ENCODE measurements at regions not wholly inside any gene's neighbourhood (a gene's known extent, or its start where the extent isn't known, plus 50 kb on each side); places are given as distances from the start of the nearest gene placed in this dataset.
"Not testable (repeated sequence)": the region's sequence is repeated elsewhere in the genome, so short reads cannot be mapped to it uniquely, and the experiment has no call there.

DNA sequence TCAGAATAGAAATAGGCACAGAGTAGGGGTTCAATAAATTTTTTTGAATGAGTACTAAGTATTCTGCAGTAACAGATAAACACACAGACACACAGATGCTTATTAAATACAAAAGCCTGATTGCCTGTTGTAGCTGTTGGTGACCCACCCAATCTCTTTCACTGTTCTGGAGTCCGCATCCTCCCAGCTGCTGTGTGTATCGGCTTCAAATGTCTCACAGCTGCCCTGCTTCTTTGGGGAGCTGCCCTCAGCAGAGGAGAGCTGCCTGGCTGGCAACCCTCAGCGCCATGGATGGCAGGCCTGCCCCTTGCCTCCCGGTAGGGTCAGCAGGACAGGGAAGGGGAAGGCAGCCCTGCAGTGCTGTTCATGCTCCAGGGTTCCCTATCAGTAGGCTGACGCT, 50.5 kb upstream of the PRNP start:
- DNase-seq (ENCODE audit: low read depth in 2 of 3, low spot score in 2 of 3): no peak

DNA sequence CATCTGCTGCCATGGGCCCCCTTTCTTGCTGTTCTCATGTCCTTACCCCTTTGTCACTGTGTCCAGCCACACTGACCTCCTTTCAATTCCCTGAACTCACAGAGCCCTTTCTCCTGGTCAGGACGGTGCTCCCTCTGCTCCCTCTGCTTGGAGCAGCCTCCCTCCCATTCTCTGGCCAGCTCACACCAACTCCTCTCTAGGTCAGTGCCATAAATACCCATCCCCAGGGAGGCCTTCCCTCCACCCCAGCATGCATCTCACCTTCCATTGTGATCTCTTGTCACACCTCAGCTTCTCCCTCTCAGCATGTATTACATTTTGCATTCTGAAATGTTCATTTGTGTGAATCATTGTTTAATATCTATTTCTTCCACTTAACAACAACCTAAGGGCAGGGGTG, 50.9 kb upstream of the PRNP start:
- DNase-seq (ENCODE audit: low read depth in 2 of 3, low spot score in 2 of 3): no peak

DNA sequence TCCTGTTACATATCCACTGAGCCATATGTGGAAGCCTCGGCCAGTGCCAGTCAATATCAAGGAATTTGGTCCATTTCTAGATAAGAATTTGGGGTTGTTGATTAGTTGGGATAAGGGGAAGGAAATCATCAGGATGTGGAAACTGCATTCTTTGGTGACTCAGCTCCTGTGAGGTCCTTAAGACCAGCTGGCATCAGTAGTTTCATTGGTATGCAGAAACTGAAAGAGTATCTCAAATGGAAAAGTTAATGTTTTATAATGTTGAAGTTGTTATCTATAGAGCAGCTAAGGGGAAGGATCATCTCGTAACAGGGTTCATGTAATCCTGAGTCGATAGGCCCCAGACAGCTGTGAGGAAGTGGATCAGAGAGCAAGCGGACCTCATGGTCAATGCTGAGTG, 52.5 kb upstream of the PRNP start:
- DNase-seq (ENCODE audit: low read depth in 2 of 3, low spot score in 2 of 3): no peak

DNA sequence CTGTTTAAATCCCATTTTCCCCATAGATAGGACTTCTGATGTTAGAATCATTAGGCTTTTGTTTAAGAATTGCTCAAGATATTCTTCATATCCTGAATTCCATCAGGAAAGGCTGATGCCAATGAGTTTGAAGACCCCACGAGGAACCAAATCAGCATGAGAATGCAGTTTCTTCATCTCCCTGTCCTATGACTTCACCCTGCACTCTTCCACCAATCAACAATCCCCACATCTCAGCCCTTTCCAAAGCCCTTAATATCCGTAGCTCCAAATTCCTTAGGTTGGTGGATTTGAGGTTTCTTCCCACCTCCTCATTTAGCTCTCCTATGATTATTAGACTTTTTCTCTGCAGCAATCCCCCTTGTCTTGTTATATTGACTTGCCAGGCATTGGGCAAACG, 52.9 kb upstream of the PRNP start:
- DNase-seq (ENCODE audit: low read depth in 2 of 3, low spot score in 2 of 3): no peak

DNA sequence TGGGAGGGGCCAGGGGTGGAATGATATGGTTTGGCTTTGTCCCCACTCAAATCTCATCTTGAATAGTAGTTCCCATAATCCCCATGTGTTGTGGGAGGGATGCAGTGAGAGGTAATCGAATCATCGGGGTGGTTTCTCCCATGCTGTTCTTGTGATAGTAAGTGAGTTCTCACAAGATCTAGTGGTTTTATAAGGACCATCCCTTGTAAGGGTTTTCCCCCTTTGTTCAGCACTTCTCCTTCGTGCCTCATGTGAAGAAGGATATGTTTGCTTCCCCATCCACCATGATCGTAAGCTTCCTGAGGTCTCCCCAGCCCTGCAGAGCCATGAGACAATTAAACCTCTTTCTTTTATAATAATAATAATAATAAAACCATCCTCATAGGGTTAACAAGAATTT, 53.4 kb upstream of the PRNP start:
- DNase-seq (ENCODE audit: low read depth in 2 of 3, low spot score in 2 of 3): no peak

DNA sequence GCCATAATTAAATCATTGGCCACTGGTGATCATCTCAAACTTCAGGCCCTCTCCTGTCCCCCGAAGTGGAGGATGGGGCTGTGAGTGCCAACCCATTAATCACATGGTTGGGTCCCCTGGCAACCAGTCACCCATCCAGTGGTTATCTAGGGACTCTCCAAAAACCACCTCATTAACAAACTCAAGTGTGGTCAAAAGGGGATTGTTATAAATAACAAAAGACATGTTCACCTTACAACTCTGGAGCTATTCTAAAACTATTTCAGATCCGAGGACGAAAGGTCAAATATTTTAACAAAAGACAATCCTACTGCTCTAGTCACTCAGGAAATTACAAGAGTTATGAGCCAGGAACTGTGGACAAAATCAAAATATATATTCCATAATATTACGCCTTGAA, 60.0 kb upstream of the PRNP start:
- no peak for DNase-seq (ENCODE audit: low read depth in 2 of 3, low spot score in 2 of 3)

DNA sequence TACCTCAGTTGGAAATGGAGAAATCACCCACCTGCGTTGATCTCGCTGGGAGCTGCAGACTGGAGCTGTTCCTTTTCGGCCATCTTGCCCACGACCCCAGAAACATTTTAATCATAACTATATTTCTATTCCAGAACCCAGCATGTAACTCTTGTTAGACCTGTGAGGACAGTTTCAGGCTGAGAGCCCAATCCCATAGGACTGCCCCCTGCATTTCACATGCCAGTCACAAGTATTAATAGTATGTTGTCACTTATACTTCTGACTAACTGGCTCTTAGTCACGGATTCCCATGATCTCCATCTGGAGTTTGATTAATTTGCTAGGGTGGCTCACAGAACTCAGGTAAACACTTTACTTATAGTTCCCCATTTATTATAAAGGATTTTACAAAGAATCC, 60.6 kb upstream of the PRNP start:
- no peak for DNase-seq (ENCODE audit: low read depth in 2 of 3, low spot score in 2 of 3)

DNA sequence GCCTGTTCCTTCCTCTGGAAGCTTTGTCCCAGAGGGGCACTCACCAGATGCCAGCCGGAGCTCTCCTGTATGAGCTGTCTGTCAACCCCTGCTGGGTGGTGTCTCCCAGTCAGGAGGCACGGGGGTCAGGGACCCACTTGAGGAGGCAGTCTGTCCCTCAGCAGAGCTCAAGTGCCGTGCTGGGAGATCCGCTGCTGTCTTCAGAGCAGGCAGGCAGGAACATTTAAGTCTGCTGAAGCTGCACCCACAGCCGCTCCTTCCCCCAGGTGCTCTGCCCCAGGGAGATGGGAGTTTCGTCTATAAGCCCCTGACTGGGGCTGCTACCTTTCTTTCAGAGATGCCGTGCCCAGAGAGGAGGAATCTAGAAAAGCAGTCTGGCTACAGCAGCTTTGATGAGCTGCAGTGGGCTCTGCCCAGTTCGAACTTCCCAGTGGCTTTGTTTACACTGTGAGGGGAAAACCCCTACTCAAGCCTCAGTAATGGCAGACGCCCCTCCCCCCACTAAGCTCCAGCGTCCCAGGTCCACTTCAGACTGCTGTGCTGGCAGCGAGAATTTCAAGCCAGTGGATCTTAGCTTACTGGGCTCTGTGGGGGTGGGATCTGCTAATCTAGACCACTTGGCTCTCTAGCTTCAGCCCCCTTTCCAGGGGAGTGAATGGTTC, 61.5 kb upstream of the PRNP start:
- not testable (repeated sequence) for DNase-seq (ENCODE audit: low read depth in 2 of 3, low spot score in 2 of 3)

DNA sequence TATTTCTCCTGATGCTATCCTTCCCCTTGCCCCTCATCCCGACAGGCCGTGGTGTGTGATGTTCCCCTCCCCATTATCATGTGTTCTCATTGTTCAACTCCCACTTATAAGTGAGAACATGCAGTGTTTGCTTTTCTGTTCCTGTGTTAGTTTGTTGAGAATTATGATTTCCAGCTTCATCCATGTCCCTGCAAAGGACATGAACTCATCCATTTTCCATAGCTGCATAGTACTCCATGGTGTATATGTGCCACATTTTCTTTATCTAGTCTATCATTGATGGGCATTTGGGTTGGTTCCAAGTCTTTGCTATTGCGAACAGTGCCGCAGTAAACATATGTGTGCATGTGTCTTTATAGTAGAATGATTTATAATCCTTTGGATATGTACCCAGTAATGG, 67.1 kb upstream of the PRNP start:
- DNase-seq (ENCODE audit: low read depth in 2 of 3, low spot score in 2 of 3): not testable (repeated sequence)

DNA sequence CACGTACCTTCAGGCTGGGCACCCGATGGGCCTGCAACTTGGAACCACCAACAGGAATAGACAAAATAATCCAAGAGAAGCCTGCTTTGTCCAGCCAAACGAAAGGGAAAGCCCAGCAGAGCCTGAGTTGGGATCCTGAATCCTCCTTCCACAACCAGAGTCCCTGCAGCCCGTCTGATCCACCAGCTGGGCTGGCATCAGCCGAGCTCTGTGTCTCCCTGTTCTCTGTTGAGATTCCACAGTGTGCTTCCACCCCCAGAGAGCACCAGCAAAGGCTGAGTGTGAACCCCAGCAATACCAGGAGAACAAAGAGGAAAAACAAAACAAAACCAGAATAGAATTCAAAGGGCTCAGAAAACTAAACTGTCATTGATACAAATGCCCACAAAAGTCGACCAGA, 68.8 kb upstream of the PRNP start:
- no peak for DNase-seq (ENCODE audit: low read depth in 2 of 3, low spot score in 2 of 3)

DNA sequence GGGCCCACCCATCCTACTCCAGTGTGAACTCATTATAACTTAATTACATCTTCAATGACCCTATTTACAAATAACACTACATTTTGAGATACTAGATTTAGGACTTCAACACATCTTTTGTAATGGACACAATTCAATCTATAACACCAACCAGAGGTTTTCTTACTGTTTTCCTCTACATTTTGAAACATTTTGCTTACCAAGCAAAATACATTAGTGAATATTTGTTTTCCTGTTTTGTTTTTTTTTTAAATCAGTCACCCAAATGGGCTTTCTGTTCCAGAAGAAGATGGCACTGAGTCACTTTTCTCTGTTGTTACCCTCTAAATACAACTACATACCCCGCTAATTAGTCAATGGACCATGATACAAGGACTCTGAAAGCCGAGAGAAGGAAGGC, 69.2 kb upstream of the PRNP start:
- DNase-seq (ENCODE audit: low read depth in 2 of 3, low spot score in 2 of 3): no peak

DNA sequence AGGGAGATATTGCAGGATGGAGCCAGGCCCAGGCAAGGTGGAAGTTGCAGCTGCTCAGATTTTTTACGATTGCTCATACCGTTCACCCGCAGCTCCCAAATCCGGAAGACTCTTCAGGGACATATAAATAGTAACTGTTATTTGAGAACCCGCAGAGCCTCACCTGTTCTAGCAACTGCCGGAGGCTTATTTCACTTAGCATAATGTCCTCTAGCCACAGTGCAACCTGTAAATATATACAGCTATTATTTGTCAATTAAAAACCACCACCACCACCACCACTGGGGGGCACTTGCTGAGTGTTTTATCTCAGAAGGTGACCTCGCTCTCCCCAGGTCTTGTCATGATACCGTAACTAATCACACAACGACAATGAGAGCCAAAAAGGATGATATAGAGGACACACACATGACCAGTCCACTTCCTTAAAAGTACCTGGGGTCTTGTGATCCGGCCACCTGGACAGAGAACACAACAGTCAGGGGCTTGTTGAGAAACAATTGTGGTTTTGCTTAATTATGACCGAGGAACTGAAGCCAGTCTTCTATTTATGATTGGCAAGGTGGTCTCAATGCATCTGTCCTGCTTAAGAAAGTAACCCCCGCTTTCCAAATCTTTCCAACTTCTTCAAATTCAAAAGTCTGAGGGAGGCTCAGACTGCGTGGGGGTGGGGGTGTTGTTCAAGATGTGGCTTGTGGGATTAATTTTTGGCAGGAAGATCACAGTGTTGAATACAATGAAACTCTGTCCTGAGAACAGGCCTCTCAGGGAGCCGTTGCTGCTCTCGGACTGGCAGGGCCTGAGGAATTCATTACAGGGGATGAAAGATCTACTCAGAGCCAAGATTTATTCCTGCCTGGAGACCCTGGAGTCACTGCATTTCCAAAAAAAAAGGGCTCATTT, 72.3 kb upstream of the PRNP start:
- DNase-seq (ENCODE audit: low read depth in 2 of 3, low spot score in 2 of 3): peak in 1 of 3 experiments; percentile 23

DNA sequence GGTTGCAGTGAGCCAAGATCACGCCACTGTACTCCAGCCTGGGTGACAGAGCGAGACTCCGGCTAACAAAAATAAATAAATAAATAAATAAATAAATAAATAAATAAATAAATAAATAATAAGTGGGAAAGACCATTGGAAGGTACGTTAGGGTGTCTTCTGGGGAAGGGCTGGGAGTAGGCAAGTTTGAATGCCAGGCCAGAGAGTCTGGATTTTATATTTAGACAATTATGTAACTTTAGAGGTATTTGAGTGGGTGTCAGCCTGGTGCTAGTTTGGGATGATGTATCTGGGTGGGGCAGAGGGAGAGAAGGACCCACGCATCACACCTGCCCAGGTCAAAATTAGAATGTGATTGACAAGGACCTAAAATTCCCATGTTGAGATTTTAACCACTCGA, 73.1 kb upstream of the PRNP start:
- no peak for DNase-seq (ENCODE audit: low read depth in 2 of 3, low spot score in 2 of 3)

DNA sequence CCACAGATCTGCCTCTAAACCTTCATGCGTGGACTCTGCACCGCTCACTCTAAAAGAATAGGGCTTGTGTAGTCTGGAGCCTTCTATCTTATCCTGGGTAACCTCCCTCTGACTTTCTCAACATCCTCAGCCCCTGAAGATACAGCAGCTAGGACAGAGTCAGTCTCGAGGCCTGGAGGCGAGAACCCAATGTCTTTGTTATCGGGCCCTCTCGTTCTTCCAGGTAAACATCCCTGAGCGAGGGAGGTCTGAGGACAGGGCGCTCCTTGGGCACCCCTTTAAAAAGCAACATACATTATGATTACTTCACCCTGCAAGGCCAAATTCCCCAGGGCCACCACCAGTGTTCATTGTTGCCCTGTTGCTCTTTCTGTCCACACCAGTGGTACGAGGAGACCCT, 75.4 kb upstream of the PRNP start:
- DNase-seq (ENCODE audit: low read depth in 2 of 3, low spot score in 2 of 3): no peak

DNA sequence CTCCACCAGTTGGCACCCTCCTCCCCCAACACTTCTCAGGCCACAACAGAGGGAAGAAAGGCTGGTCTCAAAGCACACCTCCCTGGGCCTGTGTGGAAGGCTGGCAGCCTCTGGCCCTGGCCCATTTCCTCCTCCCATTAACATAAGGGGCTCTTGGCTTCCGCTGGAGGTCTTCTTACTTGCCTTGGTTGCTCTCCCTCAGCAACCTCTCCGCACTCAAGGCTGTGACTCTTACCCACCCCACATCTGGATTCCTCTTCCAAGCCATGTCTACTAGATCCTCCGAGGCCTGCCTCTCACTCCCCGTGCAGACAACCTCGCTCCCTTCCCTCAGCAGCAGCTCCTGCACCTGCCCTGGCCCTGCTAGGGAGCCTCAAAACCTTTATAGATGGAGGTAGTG, 76.7 kb upstream of the PRNP start:
- no peak for DNase-seq (ENCODE audit: low read depth in 2 of 3, low spot score in 2 of 3)

DNA sequence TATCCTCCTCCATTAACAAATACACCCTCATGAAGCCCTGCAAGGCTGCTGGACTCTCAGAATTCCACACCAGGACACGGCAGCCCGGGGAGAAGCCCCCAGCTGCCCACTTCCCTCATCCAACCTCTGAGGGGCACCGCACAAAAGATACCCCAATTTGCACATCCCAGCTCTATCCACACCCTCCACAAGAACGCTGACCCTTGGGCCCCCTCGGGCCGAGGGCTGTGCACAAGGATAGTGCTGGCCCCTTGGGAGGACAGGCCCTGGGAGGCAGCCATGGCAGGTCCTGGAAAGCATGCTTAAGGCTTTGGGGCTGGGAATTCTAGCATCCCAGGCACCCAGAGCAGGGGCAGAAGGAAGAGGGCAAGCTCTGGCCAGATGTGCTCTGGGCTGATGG, 77.4 kb upstream of the PRNP start:
- no peak for DNase-seq (ENCODE audit: low read depth in 2 of 3, low spot score in 2 of 3)

DNA sequence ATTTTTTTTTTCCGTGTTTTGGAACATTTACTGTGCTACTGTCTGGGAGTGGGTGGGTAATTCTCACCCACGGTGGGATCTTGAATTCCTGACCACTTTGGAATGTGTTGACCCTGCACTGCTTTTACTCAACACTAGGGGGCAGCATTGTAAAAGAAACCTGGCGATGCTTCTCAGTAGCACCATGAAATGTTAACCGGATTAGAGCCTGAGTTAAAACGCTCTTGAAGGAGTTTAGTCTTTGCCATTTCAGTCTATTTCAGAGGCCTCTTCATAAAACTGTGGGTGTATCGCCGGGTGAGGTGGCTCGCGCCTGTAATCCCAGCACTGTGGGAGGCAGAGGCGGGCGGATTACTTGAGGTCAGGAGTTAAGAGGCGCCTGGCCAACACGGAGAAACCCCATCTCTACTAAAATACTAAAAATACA, 79.0 kb upstream of the PRNP start:
- DNase-seq (ENCODE audit: low read depth in 2 of 3, low spot score in 2 of 3): peak in 1 of 3 experiments; percentile 27

DNA sequence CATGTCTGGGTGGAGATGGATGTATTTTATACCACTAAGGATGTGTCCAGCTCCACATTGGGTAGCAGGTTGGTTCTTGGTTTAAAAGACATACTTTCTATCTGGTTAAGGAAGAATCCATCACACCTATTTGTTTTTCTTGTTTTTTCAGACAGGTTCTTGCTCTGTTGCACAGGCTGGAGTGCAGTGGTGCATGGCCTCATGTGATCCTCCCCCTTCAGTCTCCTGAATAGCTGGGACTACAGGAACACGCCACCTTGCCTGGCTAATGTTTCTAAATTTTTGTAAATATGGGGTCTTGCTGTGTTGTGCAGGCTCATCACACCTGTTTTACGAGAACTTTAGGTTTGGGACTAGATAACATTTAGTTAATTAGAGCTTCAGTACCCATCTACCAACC, 80.2 kb upstream of the PRNP start:
- DNase-seq (ENCODE audit: low read depth in 2 of 3, low spot score in 2 of 3): no peak

DNA sequence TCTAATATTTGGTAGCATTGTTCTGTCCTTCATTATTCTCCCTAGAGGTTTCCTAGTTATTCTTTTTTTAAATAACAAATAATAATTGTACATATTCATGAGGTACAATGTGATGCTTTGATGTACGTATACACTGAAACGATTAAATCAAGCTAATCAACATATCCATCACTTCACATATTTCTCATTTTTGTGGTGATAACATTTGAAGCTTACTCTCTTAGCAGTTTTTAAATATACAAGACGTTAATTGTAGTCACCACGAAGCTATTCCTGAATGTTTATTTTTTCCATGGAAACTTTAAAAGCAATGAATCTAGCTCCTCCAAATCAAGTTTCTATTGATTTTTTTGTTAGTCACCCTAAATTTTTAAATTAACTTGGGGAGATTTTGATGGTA, 81.1 kb upstream of the PRNP start:
- DNase-seq (ENCODE audit: low read depth in 2 of 3, low spot score in 2 of 3): no peak

DNA sequence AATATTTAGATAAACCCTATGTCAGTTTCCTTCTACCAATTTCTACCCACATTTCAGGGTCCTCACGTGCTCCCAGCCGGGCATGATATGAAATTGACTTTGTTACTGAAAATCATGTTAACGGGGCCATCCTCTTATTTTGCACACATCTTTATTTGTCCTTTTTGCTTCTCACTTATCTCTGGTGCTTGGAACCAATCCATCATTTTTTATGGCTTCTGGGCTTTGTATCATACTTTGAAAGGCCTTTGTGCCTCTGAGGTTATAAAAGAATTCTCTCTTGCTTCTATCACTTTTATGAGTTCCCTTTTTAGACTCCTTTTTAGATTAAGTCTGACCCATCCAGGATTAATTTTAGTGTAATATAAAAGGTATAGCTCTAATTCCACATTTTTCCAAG, 81.7 kb upstream of the PRNP start:
- no peak for DNase-seq (ENCODE audit: low read depth in 2 of 3, low spot score in 2 of 3)

DNA sequence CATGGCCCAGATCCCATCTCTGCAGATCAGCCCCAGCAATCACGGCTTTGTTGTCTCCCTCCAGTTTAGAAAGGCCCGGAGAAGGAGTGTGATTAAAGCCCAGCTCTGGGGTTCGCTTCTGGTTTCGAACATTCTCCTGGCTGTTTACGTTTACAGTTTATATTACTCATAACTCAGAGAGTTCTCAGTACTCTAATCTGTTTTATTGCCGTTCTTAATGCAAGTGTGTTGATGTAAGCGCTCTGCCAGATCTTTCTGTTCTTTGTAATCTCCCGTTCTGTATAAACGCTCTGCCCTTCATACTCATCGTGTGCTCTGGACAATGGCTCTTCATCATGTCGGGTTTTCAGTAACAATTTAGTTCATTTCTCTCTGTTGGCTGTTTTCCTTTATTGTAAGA, 82.5 kb upstream of the PRNP start:
- no peak for DNase-seq (ENCODE audit: low read depth in 2 of 3, low spot score in 2 of 3)

DNA sequence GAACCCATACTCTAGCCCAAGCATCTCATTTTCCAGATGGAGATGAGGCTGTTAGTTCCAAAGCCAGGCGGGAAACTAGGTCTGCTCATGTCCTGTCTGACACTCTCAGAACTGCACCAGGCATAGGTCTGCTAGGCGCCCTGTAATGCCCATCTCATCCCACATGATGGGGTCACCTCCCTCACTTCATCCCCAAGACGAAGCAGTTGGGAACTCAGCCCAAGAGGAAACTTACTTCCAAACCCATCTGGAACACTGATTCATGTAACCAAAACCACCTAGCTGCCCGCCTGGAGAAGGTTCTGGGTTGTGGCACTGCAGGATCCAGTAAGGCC, 84.0 kb upstream of the PRNP start:
- DNase-seq (ENCODE audit: low read depth in 2 of 3, low spot score in 2 of 3): no peak
